ENCODE measurements at regions not wholly inside any gene's neighbourhood (a gene's known extent, or its start where the extent isn't known, plus 50 kb on each side); places are given as distances from the start of the nearest gene placed in this dataset.

GRCh38 chr7:97405835-97406234, 288.3 kb downstream of the SDHAF3 start:
- Histone ChIP-seq H3K4me1 (ENCODE audit: insufficient read depth, low read length) (no peaks in the 10 kb centered on the region), H4K8ac (replicated peaks; ENCODE audit: insufficient read length, low read depth, low read length) (no peak overlapping the region), H3K23me2 (ENCODE audit: insufficient read length, low read depth, low read length, poor library complexity, severe bottlenecking) (no peaks in the 10 kb centered on the region), H4K91ac (ENCODE audit: insufficient read length, low read depth, low read length) (no peak overlapping the region), H2BK120ac (ENCODE audit: low read depth, low read length, poor library complexity, severe bottlenecking) (no peak overlapping the region), H2AFZ (ENCODE audit: low read length) (no peak overlapping the region), H2BK12ac (ENCODE audit: insufficient read length, low read depth, low read length) (no peak overlapping the region), H3K79me2 (ENCODE audit: insufficient read depth, low read length) (no peaks in the 10 kb centered on the region), H3K14ac (ENCODE audit: insufficient read depth, low read length) (no peak overlapping the region), H3K27ac (ENCODE audit: insufficient read length, low read depth, low read length) (no peak overlapping the region), H2AK5ac (ENCODE audit: insufficient read length, low read length) (no peak overlapping the region), H3K4me2 (ENCODE audit: insufficient read depth, insufficient read length, low read length) (no peak overlapping the region), H3K79me1 (ENCODE audit: insufficient read depth, low read depth, low read length, poor library complexity, severe bottlenecking) (no peaks in the 10 kb centered on the region), H2BK15ac (ENCODE audit: low read depth, low read length) (no peak overlapping the region), H2BK5ac (ENCODE audit: insufficient read length, low read length) (no peak overlapping the region), H3K56ac (ENCODE audit: insufficient read length, low read depth, low read length) (no peak overlapping the region), H2BK20ac (ENCODE audit: low read depth, low read length, poor library complexity, severe bottlenecking) (no peak overlapping the region), H4K20me1 (ENCODE audit: control insufficient read depth, insufficient read depth, insufficient read length) (no peaks in the 10 kb centered on the region), H3K9me3 (ENCODE audit: control insufficient read depth, low read depth, low read length) (no peaks in the 10 kb centered on the region), H3K23ac (ENCODE audit: insufficient read length, low read depth, low read length) (no peak overlapping the region), H3T11ph (ENCODE audit: low read length) (no peak overlapping the region), H3K27me3 (ENCODE audit: insufficient read depth, low read length) (no peaks in the 10 kb centered on the region), H3K18ac (ENCODE audit: insufficient read length, low read depth, low read length) (no peak overlapping the region), H4K5ac (ENCODE audit: insufficient read length, low read depth, low read length) (no peak overlapping the region), H3K4ac (ENCODE audit: low read depth, low read length) (no peak overlapping the region), H3K9ac (ENCODE audit: extremely low read depth, insufficient read length, low read length) (no peak overlapping the region)
- Mint-ChIP-seq H3K4me1 (peaks cover 0 to 2% of the 10 kb centered on the region in 2 experiments; a peak in 2 of 4 replicates), H3K4me3 (no peak overlapping the region), H3K27me3 (ENCODE audit: low read depth) (no peaks in the 10 kb centered on the region), H3K36me3 (ENCODE audit: insufficient read depth in 1 of 3, low read depth in 3 of 3) (no peaks in the 10 kb centered on the region), H3K27ac (peak overlapping the region in 1 of 3 experiments; percentile 49; a peak in 1 of 7 replicates), H3K9me3 (no peaks in the 10 kb centered on the region)
- no CpG with 5 or more reads among the region's 3 CpGs for WGBS (ENCODE audit: extremely low coverage, insufficient read length, low lambda C conversion rate)
- no peak for DNase-seq
- TF ChIP-seq CTCF (conservative IDR thresholded peaks at IDR 0.05) = no peak
